Left renal pelvis (tissue), 4 donors: ENCODE measurements at regions not wholly inside any gene's neighbourhood (a gene's known extent, or its start where the extent isn't known, plus 50 kb on each side); places are given as distances from the start of the nearest gene placed in this dataset.

Source experiments
- DNase-seq, 4 donors: peaks; one replicate each; pipeline ENCODE4 v3.0.0-alpha.2; 2013; ENCODE audit warnings: low read depth in 4 of 4, low spot score in 3 of 4

GRCh38 chr18:45221363-45221762 lies 393.9 kb upstream of the SLC14A2 start:
- no peak for DNase-seq

DNA sequence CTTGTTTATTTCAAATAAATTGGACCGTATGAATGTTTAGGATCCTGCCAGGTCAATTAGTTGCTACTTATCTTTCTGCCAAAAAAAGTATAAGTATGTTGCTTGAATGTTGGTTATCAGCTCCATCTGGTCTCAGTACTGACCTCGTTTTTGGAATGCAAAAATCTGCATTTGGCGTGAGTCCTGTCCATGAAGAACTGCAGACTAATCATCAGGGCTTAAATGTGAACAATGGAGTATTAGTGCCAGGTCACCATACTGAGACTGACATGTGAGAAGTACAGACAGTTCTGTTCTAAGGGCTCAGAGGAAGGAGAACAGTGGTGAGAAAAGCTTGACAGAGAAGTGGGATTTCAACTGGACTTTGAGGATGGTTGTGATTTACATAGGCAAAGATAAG lies 393.1 kb upstream of the SLC14A2 start:
- DNase-seq: no peak

GRCh38 chr18:45227001-45227742 lies 388.1 kb upstream of the SLC14A2 start:
- no peak for DNase-seq

GRCh38 chr18:45228796-45229388 lies 386.4 kb upstream of the SLC14A2 start:
- no peak for DNase-seq

- no peak for DNase-seq
Observed at GRCh38 chr18:45231617-45232016, 383.7 kb upstream of the SLC14A2 start.

DNA sequence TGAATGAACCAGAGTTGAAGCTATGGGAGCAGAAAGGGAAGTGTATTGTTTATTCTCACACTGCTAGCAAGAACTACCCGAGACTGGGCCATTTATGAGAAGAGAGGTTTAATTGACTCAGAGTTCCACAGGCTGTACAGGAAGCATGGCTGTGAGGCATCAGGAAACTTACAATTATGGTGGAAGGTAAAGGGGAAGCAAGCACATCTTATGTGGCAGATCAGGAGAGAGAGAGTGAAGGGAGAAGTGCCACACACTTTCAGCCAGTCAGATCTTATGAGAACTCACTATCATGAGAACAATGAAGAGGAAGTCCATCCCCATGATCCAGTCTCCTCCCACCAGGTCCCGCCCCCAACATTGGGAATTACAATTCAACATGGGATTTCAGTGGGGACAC lies 383.2 kb upstream of the SLC14A2 start:
- DNase-seq: no peak

GRCh38 chr18:45236676-45237075 lies 378.6 kb upstream of the SLC14A2 start:
- DNase-seq: no peak

GRCh38 chr18:45237343-45238098 lies 377.8 kb upstream of the SLC14A2 start:
- DNase-seq: no peak

DNA sequence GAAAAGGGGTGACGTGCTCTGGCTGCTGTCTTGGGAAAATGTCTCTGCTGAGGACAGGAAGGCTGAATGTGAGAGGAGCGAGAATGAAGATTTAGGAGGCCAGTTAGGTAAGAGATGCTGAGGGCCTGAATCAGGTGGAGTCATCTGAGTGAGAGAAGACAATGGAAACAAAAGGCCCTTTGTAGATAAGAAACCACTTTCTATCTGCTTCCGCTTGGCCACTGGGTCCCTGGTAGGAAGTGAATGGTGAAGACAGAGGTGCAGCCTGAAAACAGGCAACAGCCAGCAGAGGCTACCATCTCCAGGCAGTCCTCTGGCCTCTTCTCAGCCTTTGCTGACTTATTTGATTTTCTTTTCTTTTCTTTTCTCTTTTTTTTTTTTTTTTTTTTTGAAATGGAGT lies 374.0 kb upstream of the SLC14A2 start:
- no peak for DNase-seq

- DNase-seq: no peak
Observed at GRCh38 chr18:45241982-45242565, 373.2 kb upstream of the SLC14A2 start.

- DNase-seq: no peak
Observed at GRCh38 chr18:45243340-45244110, 371.8 kb upstream of the SLC14A2 start.

DNA sequence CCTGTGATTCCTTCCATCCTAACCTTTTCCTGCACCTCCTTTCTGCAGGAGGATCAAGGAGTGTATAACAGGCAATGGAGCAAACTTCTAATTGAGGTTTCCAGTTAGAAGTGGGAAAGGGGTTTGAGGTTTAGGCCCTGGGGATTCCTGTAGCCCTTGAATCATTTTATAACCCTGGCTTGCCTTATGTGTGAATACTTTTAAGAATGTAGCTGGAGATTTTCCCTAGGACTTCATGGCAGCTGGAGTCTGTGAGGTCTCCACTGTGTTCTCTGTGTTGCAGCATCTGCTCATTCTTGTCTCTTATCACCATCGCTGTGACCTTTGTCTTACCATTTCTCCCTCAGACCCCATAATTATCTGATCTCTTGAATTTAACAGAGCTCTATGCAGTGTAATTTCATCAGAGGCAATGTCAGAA lies 370.2 kb upstream of the SLC14A2 start:
- no peak for DNase-seq

GRCh38 chr18:45248240-45248903 lies 366.9 kb upstream of the SLC14A2 start:
- no peak for DNase-seq

DNA sequence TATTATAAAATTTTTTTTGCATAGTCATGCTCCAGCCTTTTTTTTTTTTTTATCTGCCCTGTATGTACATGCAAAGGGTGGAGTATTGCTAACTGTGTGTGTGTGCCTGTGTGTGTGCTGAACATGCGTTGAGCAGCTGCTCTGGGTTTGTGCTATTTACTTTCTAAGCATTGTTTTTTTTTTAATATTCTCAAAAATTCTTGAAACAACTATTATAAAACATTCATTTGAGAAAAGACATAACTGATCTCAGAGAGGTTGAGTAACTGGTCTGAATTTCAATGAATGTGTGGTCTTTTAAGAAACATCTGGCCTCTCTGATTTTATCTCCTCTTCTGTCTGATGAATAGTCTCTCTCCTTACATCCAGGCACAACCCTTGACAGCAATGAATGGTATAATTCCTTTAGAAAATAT lies 366.0 kb upstream of the SLC14A2 start:
- DNase-seq: no peak

DNA sequence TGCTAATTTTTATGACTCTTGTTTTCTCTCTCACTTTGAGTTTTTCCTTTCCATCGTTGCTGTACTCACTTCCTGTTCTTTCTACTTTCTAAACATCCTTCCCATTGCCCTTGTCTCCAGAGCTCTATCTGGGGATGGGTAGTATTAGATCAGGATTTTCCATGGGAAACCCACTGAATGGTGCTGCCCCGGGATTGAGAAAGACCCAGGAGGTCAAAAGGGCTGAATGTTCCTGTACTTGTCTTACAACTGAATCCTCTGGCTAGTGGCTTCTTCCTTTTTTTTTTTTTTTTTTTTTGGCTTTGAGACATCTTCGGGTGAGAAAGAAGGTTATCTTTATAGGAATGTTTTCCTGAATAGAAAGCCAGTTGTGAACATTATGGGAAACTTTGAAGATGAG lies 364.8 kb upstream of the SLC14A2 start:
- no peak for DNase-seq

DNA sequence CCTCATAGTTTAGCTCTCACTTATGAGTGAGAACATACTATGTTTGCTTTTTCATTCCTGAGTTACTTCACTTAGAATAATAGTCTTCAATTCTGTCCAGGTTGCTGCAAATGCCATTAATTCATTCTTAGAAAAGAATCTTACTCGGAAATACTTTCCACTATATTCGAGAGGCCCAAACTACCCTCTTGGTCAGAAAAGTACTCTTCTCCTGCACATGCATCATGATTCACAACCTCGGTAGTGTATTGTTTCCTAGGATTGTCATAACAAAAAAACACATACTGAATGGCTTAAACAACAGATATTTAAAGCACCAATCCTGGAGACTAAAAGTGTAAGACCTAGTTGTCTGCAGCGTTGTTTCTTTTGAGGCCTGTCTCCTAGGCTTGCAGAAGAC lies 364.0 kb upstream of the SLC14A2 start:
- no peak for DNase-seq

DNA sequence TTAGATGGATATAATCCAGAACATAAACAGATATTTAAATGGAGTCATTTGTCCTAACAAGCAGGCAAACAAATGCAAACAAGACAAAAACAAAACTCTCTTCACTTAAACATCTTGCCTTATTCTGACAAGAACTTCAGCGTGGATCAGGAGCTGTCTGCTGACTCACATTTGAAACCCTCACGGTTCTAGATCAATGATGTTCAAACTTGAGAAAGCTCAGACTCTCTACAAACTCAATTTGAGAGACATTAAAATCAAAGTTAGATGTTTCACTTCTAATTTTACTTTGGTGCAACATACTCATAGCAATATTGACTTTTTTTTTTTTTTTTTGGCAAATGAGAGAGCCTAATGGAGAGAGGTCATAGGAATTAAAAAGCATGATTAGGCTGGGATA lies 362.8 kb upstream of the SLC14A2 start:
- DNase-seq: no peak

DNA sequence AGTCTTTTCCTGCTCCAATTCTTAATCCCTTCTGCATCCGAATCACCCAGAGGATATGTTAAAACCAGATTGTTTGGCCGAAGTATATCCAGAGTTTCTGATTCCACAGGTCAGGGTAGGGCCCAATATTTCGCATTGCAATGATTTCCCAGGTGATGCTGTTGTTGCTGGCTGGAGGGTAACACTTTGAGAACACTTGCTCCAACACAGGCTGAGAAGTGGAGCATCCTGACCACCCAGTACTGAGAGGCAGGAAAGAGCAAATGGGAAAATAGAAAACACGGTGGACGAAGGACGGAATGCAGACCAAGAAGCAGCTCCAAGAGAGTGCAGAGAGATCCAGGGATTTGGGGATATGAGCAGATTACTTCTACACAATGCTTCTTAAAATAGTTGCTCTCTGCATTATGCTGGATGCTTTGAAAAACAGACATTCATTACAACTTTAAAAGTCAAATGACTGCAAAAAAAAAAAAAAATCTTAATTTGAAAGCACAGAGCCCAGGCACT lies 362.2 kb upstream of the SLC14A2 start:
- no peak for DNase-seq

- DNase-seq: no peak
Observed at GRCh38 chr18:45253973-45254708, 361.1 kb upstream of the SLC14A2 start.
